T-helper 9 cell (primary cell): ENCODE measurements at regions not wholly inside any gene's neighbourhood (a gene's known extent, or its start where the extent isn't known, plus 50 kb on each side); places are given as distances from the start of the nearest gene placed in this dataset.
"Not testable (repeated sequence)": the region's sequence is repeated elsewhere in the genome, so short reads cannot be mapped to it uniquely, and the experiment has no call there.

Experiments
- DNase-seq: peaks from one replicate; pipeline ENCODE4 v3.0.0-alpha.2; 2020

- DNase-seq, result no peak
These were observed 51.0 kb upstream of the PHF24 start for GRCh38 chr9:34907044-34907443.

DNA sequence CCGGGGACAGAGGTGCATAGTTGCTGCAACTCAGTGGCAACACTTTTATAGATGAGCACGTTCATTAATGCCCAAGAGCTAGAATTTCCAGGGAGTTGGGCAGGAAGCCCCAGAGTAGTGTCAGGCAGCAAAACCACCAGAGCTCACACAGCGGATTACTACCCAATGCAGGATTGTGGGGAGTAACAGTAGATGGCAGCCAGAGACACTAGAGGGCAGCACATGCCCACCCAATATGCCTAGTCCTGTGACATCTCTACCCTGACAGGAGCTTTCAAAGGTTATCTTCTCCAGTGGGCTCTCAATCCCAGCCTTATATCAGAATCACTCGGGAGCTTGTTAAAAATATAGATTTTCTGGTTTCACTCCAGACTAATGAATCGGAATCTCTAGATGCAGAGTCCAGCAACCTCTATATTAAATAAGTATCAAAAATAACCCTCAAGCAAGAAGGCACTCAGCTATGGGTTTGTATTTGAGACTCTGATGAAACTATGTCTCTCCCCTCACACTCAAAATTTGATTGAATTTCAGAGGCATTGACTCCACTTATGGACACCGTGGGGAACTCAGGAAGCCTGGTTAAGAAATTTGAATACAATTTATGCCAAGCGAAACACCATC lies 58.4 kb upstream of the PHF24 start:
- peak; percentile 70 for DNase-seq

GRCh38 chr9:34898846-34899245 lies 59.2 kb upstream of the PHF24 start:
- no peak for DNase-seq

DNA sequence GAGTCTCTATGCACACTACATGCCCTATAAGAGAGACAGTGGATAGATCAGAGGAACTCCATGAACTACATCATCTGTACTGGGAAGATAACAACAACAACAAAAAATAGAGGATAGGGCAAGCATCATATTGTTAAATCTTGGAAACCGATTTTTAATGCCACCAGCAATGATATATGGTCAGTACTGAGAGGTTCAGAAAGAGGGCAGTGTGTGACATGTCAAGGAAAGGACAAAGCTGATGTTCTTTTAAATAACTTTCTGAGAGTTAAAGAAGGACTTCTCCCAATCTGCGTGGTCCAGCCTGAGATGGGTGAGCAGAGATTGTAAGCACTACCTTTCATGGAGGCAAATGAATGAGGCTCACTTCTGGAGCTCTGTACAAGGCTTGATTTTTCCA lies 62.0 kb upstream of the PHF24 start:
- DNase-seq, result no peak

- no peak for DNase-seq
These were observed 65.2 kb upstream of the PHF24 start for GRCh38 chr9:34892886-34893285.

DNA sequence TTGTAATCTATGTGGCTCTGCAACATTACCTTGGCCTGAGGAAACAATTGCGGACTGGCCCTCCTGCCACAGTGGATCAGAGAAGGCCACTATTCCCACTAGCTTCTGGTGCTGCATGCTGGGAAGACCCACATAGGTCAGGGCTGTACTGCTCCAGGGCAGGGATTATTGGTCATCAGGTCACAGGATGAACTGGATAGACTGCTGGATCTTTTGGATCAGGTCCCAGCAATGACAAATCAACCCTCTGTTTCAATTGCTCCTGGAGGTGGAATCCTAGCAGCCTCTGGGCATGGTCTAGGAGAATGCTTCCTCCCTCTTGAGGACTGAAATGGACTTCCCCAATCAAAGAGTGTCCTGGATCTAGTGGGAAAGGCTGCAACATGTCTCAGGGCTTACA lies 66.7 kb upstream of the PHF24 start:
- DNase-seq, result no peak

GRCh38 chr9:34887841-34888240 lies 70.2 kb upstream of the PHF24 start:
- no peak for DNase-seq

DNA sequence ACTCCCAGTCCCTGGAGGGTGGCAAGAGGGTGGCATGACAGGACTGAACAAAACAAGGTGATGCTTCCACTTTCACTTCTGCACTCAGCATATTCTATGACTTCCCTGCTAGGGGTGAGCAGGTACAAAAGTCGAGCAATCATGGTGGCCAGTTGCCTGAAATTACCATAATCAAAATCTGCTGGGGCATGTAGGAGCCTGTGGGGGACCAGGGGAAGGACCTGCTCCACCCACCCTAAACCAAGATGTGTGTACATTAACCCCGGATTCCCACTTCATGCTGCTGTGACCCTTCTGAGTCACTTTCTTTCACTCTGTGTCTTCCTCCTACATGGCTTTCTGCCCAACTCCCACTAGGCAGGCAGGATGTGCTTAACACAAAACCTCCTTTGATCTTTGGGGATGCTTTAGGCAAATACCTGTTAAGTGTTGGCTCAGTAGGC lies 73.3 kb upstream of the PHF24 start:
- no peak for DNase-seq

DNA sequence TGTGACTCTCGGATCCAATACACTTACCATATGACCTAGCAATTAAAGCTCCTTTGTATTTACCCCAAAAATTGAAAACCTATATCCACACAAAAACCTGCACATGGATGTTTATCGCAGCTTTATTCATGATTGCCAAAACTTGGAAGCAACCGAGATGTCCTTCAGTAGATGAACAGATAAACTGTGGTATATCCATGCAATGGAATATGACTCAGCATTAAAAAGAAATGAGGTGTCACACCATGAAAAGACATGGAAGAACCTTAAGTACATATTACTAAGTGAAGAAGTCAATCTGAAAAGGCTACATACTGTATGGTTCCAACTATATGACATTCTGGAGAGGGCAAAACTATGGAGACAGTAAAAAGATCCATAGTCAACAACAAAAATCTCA lies 82.0 kb upstream of the PHF24 start:
- no peak for DNase-seq

DNA sequence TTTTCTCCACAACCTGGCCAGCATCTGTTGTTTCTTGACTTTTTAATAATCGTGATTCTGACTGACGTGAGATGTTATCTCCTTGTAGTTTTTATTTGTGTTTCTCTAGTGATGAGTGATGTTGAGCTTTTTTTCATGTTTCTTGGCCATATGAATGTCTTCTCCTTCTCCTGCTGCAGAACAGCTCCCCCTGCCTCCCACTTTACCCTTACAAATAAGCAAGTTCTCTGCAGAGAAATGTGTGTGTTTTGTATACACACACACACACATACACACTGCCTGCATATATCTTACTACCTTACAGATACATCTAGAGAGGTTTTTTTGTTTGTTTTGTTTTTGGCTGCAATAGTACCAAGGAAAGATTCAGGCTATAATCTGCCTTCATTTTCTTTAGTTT lies 88.7 kb upstream of the PHF24 start:
- no peak for DNase-seq

DNA sequence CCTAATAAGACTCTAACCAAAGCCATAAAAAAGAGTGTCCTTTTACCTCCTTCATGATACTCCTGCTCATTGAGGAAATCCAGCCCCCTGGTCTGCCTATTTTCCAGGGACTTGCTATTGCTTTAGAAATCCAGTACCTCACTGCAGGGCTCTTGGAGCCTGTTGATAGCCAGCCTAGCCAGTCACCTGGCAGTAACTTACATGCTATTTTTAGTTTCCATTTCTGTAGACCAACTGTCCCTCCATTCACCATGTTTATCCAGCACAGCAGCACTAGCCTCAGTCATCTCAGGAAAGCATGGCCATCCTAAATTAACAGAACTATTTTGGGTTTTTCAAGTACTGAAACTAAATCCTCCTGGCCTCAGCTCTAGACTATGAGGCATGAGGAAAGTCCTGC lies 91.5 kb upstream of the PHF24 start:
- no peak for DNase-seq

DNA sequence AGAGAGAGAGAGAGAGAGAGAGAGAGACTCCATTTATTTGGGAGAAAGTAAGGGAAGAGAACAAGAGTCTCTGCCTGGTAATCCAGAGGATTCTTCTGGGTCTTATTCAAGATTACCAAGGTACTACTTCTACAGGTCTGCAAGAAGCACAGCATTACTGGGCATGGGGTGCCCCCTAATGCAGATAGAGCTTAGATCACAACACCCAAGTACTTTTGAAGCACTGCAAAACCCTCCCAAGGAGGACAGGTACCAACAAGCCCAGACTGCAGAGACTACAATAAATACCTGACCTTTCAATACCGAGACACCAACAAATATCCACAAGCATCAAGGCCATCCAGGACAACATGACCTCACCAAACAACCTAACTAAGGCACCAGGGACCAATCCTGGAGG lies 94.7 kb upstream of the PHF24 start:
- DNase-seq, result no peak

GRCh38 chr9:34862836-34863235 lies 95.2 kb upstream of the PHF24 start:
- no peak for DNase-seq

DNA sequence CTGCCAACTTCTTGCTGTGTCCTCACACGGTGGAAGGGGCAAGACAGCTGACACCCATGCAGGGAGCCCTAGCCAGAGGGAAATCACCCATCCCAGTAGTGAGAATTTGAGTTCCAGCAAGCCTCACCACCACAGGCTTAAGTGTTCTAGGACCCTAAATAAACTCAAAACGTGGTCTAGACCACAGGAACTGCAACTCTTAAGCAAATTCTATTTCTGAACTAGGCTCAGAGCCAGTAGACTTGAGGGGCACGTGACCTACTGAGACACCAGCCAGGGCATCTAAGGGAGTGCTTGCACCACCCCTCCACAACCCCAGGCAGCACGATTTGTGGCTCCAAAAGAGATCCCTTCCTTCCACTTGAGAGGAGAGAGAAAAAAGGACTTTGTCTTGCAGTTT lies 96.0 kb upstream of the PHF24 start:
- DNase-seq, result no peak

DNA sequence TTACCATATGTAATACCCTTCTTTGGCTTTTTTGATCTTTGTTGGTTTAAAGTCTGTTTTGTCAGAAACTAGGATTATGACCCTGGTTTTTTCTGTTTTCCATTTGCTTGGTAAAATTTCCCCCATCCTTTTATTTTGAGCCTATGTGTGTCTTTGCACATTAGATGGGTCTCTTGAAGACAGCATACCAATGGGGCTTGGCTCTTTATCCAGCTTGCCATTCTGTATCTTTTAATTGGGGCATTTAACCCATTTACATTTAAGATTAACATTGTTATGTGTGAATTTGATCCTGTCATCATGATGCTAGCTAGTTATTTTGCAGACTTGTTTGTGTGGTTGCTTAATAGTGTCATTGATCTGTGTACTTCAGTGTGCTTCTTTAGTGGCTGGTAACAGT lies 103.1 kb upstream of the PHF24 start:
- DNase-seq, result not testable (repeated sequence)

DNA sequence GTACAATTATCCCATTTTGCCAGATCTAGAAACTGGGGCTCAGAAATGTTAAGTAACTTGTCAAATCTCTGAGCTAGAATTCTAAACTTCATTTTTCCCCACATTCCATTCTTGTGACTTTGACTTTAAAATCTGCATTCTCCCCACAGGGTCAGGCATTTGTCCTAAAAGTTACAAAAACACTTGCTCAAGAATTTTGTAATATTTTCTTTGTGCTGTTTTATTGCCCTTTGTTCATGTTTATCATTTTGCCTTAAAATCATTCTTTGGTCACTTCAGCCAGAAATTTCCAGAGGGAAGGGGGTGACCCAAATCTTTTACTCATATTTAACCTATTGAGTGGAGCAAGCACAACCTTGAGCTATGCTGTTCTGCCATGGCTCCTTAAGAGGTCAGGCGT lies 120.1 kb upstream of the CCL21 start:
- DNase-seq, result no peak

DNA sequence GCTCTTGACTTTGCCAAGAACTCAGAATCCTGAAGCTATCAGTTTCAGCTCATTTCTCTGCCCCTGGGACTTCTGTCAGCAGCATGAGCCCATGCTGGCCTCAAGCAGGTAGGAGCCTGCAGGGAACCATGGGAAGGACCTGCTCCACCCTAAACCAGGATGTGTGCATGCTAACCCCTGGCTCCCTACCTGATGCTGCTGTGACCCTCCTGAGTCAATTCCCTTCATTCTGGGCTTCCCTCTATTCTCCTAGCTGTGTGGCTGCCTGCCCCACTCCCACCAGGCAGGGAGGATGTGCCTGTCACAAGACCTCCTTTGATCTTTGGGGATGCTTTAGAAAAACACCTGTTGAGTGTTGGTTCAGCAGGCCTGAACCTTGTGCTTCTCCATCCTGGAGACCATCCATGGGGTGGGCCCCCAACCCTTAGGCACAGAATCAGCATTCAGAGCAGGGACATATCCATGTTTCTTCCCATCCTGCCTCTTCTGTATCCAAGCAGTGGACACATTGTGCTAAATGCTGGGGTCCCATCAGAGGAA lies 117.1 kb upstream of the CCL21 start:
- DNase-seq, result no peak

DNA sequence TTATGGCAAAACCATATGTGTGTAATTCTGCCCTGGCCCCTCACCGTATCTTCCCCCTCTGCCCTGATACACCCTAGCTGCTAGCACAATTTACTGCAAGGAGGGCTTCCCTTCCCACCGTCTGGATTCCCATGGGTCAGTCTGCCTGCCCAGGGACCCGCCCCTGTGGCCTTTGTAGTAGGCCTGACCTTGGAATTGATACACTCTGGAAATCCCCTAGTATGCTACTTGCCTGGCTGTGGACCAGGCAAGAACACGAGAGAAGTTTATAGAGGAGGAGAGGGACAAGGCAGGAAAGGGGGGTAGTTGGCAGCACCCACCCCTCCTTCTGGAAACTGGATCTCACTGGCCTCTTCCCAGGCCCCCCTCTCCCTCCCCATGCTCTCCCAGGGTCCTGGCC lies 115.8 kb upstream of the CCL21 start:
- DNase-seq, result no peak

DNA sequence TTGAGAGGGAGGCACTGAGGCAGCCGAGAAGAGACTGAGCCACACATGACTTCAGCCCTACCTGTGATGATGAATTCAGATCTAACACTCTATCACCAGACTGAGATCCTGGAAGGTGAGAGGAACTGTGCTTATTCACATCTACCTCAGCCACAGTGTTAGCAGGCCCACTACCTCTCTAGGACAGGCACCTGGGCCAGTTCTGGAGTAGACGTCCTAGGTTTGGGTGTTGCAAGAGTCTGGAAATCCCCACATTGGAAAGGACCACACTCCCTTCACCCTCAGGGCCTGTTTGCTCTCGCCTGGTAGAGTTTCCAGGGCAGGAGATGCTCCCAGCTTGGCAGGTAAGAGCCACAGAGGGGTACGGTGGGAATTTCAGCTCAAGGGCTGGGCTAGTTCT lies 113.8 kb upstream of the CCL21 start:
- DNase-seq, result no peak

- no peak for DNase-seq
These were observed 100.2 kb upstream of the CCL21 start for GRCh38 chr9:34810187-34810524.

DNA sequence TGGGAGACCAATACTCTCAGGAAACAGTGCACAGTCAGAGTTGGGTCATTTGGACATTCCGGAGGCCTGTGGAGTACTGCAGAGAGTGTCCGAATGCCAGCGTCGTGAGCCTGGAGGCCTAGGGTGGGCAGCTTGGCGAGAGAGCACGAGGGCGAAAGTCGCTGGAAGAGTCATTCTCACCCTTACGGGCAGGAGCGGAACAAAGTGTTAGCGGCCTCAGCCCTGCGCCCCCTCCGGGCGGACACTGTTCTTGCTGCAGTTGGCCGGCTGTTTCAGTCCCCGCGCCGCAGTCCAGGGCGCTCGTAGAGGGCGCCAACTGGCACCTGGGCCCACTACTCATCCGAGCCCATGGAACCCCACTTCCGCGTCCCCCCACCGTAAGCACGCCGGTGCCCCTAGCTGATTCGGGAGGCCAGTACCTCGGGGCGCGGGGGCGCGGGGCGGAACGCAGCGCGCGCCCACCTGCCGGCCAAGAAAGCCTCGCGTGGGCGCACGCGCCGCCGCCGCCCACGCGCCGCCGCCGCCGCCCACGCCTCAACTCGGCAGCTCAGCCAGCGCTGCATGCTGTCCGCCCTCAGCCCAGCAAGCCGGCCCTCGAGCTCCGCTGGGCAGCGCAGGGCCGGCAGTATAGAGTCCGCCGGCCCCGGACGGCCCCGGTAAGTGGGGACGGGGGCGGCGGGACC lies 99.7 kb upstream of the CCL21 start:
- DNase-seq, result no peak

DNA sequence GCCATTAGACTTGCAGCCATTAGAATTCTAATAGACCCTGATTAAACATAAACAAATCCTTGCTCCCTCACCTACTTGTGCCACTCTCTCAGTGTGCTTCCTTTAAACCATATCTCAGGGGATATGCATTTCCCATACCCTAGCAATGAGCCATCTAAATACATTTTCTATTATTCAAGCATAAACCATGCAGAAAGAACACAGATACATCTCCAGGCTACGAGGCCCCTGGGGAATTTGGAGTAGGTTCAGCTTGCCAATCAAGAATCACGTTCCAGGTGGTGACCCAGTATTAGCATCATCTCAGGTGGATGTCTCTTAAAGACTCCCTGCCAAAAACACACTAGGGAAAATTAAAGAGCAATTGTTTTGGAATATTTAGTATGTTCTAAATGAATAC lies 93.0 kb upstream of the CCL21 start:
- no peak for DNase-seq

GRCh38 chr9:34797367-34797766 lies 87.4 kb upstream of the CCL21 start:
- no peak for DNase-seq

GRCh38 chr9:34796924-34797323 lies 87.0 kb upstream of the CCL21 start:
- DNase-seq, result no peak

DNA sequence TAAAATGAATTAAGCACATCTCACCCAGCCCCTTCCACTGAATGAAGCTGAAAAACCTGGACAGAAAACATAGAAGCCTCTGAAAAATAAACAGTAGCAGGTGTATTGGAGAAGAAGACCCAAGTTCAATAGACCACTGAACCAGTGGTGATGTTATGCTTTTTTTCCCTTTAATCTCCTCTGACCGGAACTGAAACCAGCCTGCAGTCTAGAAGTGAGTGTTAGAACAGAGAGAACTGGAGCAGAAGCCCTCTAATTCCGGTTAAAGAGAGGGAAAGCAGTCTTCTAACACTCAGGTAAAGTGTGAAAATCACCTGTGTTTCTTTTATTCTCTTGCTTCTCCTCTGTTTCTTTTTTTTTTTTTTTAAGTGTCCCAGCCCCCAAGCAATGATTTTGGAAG lies 83.5 kb upstream of the CCL21 start:
- DNase-seq, result no peak
